SK-N-SH (cell line): ENCODE measurements at regions not wholly inside any gene's neighbourhood (a gene's known extent, or its start where the extent isn't known, plus 50 kb on each side); places are given as distances from the start of the nearest gene placed in this dataset.

Source experiments
- CHD2 ChIP-seq: fragments of 150-350 bp; IDR thresholded peaks from 2 replicates; pipeline ENCODE4 v1.6.1; 2018; ENCODE audit warnings: low read length; ENCODE audit not compliant: partially characterized antibody
- CTCF ChIP-seq: fragments of 200-600 bp; sonication (generic); IDR thresholded peaks from 2 replicates; pipeline ENCODE4 v1.6.1; 2017; ENCODE audit warnings: antibody characterized with exemption, mild to moderate bottlenecking, moderate library complexity
- EZH2phosphoT487 ChIP-seq: fragments of 200-600 bp; sonication (generic); IDR thresholded peaks from 2 replicates; pipeline ENCODE4 v1.6.1; 2017; ENCODE audit warnings: low read depth, mixed run types, mild to moderate bottlenecking, antibody characterized with exemption, moderate library complexity, borderline replicate concordance
- FOSL2 ChIP-seq: IDR thresholded peaks from 2 replicates; pipeline ENCODE4 v1.4.0; 2012; ENCODE audit warnings: low read depth, mild to moderate bottlenecking, moderate library complexity, borderline replicate concordance
- JUND ChIP-seq: IDR thresholded peaks from 2 replicates; pipeline ENCODE4 v1.4.0; 2012
- MEF2A ChIP-seq: IDR thresholded peaks from 2 replicates; pipeline ENCODE4 v1.4.0; 2012; ENCODE audit warnings: low read depth, borderline replicate concordance
- RCOR1 ChIP-seq: fragments of 150-350 bp; IDR thresholded peaks from 2 replicates; pipeline ENCODE4 v1.6.1; 2017; ENCODE audit warnings: antibody characterized with exemption, low read length
- RXRA ChIP-seq: IDR thresholded peaks from 2 replicates; pipeline ENCODE4 v1.4.0; 2012; ENCODE audit warnings: low read depth, mild to moderate bottlenecking, borderline replicate concordance
- SMC3 ChIP-seq: IDR thresholded peaks from 2 replicates; pipeline ENCODE4 v1.6.1; 2012; ENCODE audit warnings: low read depth, low read length, improper control_type of control experiment
- TAF1 ChIP-seq: IDR thresholded peaks from 2 replicates; pipeline ENCODE4 v1.6.1; 2012; ENCODE audit warnings: low read depth, mild to moderate bottlenecking, low read length, moderate library complexity, borderline replicate concordance
- ZBTB33 ChIP-seq: IDR thresholded peaks from 2 replicates; pipeline ENCODE4 v1.4.0; 2012; ENCODE audit warnings: low read depth, borderline replicate concordance

- TF ChIP-seq RXRA (no peak), CTCF (no peak), EZH2phosphoT487 (no peak), TAF1 (no peak), RCOR1 (no peak), JUND (no peak), MEF2A (no peak), SMC3 (no peak), ZBTB33 (no peak), CHD2 (no peak), FOSL2 (no peak)
These were observed 1219.0 kb downstream of the ARAP2 start for GRCh38 chr4:35025152-35025834.
